ENCODE measurements at regions not wholly inside any gene's neighbourhood (a gene's known extent, or its start where the extent isn't known, plus 50 kb on each side); places are given as distances from the start of the nearest gene placed in this dataset.

GRCh38 chr9:131791542-131792254 is 51.8 kb upstream of the RAPGEF1 start:
- Histone ChIP-seq H3K27ac (ENCODE audit: low read depth in 1 of 2, low read length in 2 of 2) (no peak overlapping the region), H3K4me1 (ENCODE audit: control insufficient read depth in 4 of 4, insufficient read depth in 4 of 4, low read length in 3 of 4) (no peaks in the 10 kb centered on the region), H3K4me3 (ENCODE audit: low read depth in 1 of 3, low read length in 3 of 3) (no peak overlapping the region), H3K9ac (ENCODE audit: low read depth in 1 of 2, low read length in 2 of 2) (no peak overlapping the region), H3K9me3 (ENCODE audit: control insufficient read depth in 4 of 4, low read length in 3 of 4) (peaks cover 0 to 5% (median 3%) of the 10 kb centered on the region in 4 donors), H3K27me3 (ENCODE audit: control insufficient read depth in 4 of 4, insufficient read depth in 4 of 4, low read length in 3 of 4) (peaks cover 0 to 7% (median 0%) of the 10 kb centered on the region in 4 donors), H3K36me3 (ENCODE audit: control insufficient read depth in 4 of 4, insufficient read depth in 3 of 4, low read depth in 1 of 4, low read length in 3 of 4) (no peaks in the 10 kb centered on the region)
- TF ChIP-seq RAD21 (IDR thresholded peaks at IDR 0.05): no peak
- TF ChIP-seq HNF4G (IDR thresholded peaks at IDR 0.05): no peak
- WGBS: 75% methylated on average over 23 of the region's 23 CpGs
- no peak for DNase-seq (ENCODE audit: low spot score)

Measured in liver (tissue), 7 donors.